GM12872 (cell line): ENCODE measurements at regions not wholly inside any gene's neighbourhood (a gene's known extent, or its start where the extent isn't known, plus 50 kb on each side); places are given as distances from the start of the nearest gene placed in this dataset.

Experiments used
- TF ChIP-seq, protein P1 (sequence below): IDR thresholded peaks from 3 replicates; pipeline ENCODE4 v1.5.1; 2011; ENCODE audit warnings: low read depth, mild to moderate bottlenecking, low read length, moderate library complexity; ENCODE audit not compliant: insufficient read depth

DNA sequence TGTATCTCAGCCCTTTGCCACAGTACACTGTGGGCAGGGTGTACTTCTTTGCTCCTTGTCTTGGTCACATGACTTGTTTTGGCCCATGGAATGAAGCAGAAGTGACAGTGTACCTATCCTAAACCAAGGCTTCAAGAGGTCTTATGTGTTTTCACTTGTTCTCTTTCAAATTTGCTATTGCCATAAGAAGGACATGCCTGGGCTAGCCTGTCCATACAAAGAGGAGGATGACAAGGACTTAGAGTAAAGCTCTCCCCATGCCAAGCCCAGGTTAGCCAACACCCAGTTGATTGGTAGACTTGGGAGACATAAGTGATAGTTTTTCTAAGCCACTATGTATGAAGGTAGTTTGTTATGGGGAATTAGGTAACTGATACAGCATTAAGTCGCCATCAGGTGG lies 141.1 kb upstream of the MID1 start:
- TF ChIP-seq, protein P1, sequence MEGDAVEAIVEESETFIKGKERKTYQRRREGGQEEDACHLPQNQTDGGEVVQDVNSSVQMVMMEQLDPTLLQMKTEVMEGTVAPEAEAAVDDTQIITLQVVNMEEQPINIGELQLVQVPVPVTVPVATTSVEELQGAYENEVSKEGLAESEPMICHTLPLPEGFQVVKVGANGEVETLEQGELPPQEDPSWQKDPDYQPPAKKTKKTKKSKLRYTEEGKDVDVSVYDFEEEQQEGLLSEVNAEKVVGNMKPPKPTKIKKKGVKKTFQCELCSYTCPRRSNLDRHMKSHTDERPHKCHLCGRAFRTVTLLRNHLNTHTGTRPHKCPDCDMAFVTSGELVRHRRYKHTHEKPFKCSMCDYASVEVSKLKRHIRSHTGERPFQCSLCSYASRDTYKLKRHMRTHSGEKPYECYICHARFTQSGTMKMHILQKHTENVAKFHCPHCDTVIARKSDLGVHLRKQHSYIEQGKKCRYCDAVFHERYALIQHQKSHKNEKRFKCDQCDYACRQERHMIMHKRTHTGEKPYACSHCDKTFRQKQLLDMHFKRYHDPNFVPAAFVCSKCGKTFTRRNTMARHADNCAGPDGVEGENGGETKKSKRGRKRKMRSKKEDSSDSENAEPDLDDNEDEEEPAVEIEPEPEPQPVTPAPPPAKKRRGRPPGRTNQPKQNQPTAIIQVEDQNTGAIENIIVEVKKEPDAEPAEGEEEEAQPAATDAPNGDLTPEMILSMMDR: no peak

DNA sequence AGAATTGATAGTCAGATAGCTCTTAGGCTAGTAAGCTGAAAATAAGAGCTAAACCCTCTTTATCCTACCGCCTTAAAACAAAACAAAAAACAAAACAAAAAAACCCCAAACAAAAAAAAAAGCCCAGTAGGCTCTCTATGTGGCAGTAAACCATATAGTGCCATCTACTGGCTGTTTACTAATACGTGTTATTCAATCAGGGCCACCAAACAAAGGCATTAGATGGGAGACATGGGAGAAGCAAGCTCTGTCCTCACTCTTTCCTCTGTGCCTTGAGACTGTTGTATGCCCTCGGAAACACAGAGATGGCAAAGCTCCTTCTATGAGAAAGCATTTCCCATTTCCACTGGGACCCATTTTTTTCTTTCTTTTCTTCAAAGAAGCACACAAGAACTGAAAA lies 148.8 kb upstream of the MID1 start:
- TF ChIP-seq, protein P1: peak; percentile 48

DNA sequence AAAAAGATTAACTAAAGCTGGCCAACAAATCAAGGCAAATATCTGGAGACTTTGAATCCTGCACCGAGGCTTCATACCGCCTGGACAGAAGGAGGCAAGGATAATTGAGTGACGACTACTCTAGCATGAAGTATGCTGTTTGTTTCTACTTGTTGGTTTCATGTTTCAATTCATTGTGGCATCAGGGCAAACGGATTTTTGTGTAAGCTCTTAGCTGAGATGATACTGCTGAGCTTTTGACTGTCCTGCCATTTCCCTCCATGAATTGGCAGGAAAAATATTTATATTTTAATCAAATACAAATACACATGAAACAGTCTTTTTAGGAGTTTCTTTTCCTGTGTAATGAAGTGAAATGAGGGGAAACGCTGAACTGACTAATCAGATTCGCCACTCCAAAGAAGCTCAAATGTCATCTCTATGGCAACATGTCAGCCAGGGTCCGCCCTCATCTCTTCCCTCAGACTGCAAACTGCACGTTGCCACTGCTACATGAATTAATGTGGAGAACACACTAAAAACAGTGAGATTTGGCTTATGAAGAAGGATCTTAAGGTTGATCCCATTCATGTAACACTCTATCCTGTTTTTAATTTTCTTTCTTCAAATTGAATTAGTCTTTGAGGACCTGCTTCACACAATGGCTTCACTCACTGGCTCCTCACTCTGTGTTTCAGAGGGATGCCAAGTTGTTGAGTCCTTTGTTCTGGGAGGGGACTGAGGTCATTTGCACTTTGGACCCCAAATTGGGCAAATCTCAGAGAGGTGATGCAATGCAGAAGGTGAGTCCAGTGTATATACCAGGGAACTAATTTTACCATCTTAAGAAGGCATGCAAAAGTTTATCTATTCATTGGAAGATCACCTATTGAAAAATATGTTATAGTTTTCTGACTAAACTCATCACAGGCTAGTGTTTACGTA lies 149.6 kb upstream of the MID1 start:
- TF ChIP-seq, protein P1: no peak

DNA sequence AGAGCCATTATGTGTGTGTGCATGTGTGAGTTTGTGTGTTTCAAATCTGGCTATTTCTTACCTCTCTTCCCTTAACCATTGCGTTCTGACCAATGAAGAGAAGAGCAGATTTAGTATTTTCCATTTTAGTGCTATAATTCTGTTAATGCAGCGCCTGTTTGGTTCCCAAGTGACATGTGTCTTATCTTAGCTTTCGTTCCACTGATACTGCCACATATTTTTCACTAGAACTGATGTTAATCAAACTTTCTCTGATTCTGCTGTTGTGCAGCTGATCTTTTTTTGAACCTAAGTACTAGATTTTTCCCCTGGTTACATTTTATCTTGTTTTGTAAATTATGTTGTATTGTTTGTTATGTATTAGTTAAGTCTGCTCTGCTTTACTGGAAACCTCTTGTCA lies 152.9 kb upstream of the MID1 start:
- TF ChIP-seq, protein P1: no peak

DNA sequence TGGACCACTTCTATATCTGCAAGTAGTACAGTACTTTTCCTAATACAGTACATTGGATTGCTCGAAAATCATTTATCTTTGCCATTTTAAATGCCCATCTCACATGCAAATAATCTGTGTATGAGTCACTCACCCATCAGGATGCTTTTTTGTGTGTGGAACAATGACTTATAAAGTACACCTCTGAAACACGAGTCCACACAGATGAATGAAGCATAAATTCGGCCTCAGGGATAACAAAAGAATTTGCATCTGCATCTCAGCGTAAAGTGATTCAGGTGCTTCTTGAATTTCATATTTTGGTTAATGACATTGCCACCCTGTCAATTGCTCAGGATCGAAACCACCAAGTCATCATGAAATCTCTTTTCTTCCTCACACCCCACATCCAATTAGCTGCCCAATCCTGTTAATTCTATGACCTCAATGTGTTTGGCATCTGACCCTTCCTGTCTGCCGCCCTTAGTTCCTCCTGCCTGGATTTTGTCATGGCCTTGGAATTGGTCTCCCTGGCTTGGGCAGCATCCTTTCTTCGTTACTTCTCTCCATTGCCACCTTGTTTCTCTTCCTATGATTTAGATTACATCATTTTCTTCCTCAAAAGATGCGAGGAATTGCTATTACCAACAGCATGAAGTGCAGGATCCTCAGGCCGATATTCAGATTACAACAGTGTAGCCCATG lies 161.6 kb upstream of the MID1 start:
- TF ChIP-seq, protein P1: no peak

DNA sequence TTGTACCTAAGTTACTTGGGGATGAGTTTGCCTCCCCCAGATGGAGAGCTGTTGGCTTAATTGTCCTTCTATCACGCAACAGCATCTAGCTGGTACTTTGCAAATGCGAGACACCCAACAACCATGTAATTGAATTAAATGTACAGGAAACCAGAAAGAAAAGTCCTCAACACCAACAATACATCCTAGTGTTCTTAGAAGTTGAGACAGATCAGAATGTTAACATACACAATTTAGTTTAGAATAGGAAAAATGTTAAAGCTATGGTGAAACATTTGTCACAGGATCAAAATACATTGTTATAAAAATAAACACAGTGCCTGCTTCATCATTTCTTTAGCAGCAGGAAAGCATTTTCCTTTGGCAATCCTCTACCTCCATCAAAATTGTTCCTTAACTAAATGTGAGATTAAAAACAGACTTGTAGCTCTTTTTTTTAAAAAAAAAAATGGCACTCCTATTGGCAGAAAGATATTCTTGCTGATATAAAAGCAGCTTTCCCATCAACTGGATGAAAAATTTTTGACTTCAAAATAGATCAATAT lies 163.1 kb upstream of the MID1 start:
- TF ChIP-seq, protein P1: no peak

DNA sequence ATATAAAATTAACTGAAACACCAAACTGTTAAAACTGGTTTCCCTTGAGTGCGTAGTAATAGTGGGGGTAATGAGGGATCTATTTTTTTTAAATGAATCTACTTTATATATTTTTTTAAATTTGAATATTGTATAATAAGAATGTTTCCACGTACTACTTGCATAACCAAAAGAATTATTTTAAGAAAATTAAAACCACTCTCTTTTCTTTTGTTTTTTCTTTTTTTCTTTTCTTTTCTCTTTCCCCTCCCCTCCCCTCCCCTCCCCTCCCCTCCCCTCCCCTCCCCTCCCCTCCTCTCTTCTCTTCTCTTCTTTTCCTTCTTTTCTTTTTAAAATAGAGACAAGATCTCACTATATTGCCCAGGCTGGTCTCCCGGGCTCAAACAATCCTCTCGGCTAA lies 166.9 kb upstream of the MID1 start:
- TF ChIP-seq, protein P1: no peak
